IPS-20b (cell line): ENCODE measurements at regions not wholly inside any gene's neighbourhood (a gene's known extent, or its start where the extent isn't known, plus 50 kb on each side); places are given as distances from the start of the nearest gene placed in this dataset.

Experiments
- H3K27ac ChIP-seq: one replicate; pipeline ENCODE4 v1.5.1; 2013; ENCODE audit warnings: low read length
- H3K27me3 ChIP-seq: 2 replicates; pipeline ENCODE4 v1.6.1; 2013; ENCODE audit warnings: mild to moderate bottlenecking, low read length, inconsistent platforms; ENCODE audit not compliant: insufficient read depth
- H3K36me3 ChIP-seq: 2 replicates; pipeline ENCODE4 v1.6.1; 2013; ENCODE audit warnings: low read depth, mild to moderate bottlenecking, inconsistent platforms, low read length, moderate library complexity; ENCODE audit not compliant: insufficient read depth
- H3K4me1 ChIP-seq: 2 replicates; pipeline ENCODE4 v1.6.1; 2013; ENCODE audit warnings: mild to moderate bottlenecking, control low read depth, inconsistent platforms, low read length, moderate library complexity; ENCODE audit not compliant: insufficient read depth
- H3K4me3 ChIP-seq: 2 replicates; pipeline ENCODE4 v1.5.1; 2013; ENCODE audit warnings: mild to moderate bottlenecking, low read length, inconsistent platforms
- H3K9ac ChIP-seq: 2 replicates; pipeline ENCODE4 v1.6.1; 2013; ENCODE audit warnings: low read depth, mild to moderate bottlenecking, inconsistent platforms, low read length, moderate library complexity
- H3K9me3 ChIP-seq: 2 replicates; pipeline ENCODE4 v1.6.1; 2013; ENCODE audit warnings: mild to moderate bottlenecking, low read depth, low read length, inconsistent platforms; ENCODE audit not compliant: insufficient read depth

- Histone ChIP-seq H3K9me3 (no peaks in the 10 kb centered on the region), H3K27ac (no peak overlapping the region), H3K27me3 (no peaks in the 10 kb centered on the region), H3K9ac (no peak overlapping the region), H3K4me1 (peaks cover 11% of the 10 kb centered on the region), H3K36me3 (no peaks in the 10 kb centered on the region), H3K4me3 (no peak overlapping the region)
Measured at GRCh38 chr3:153744889-153745288, 376.3 kb upstream of the ARHGEF26 start.

DNA sequence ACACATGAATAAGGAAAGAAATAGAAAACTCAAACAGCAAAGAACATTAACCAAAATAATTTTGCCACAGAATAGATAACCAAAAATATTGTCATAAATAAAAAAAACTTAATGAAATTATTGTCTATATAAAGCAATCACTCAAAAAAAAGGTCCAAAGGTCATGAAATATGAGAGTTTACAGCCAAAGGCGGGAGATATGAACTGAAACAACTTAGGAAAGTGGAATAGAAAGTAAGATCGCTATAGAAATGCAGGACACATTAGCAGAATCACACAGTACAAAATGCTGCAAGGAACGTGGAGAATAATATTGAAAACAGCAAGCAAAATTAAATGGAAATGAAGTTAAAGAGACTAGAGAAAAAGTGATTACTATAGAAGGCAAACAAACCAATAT lies 375.0 kb upstream of the ARHGEF26 start:
- no peaks in the 10 kb centered on the region for H3K36me3 ChIP-seq
- H3K4me3 ChIP-seq: no peak overlapping the region
- H3K4me1 ChIP-seq: peaks cover 9% of the 10 kb centered on the region
- no peak overlapping the region for H3K9ac ChIP-seq
- no peak overlapping the region for H3K27ac ChIP-seq
- no peaks in the 10 kb centered on the region for H3K27me3 ChIP-seq
- H3K9me3 ChIP-seq: no peaks in the 10 kb centered on the region

GRCh38 chr3:153749070-153749610 lies 372.1 kb upstream of the ARHGEF26 start:
- Histone ChIP-seq H3K27me3 (no peaks in the 10 kb centered on the region), H3K4me3 (no peak overlapping the region), H3K36me3 (no peaks in the 10 kb centered on the region), H3K9me3 (no peaks in the 10 kb centered on the region), H3K9ac (no peak overlapping the region), H3K27ac (no peak overlapping the region), H3K4me1 (no peaks in the 10 kb centered on the region)

- Histone ChIP-seq H3K4me3 (no peak overlapping the region), H3K36me3 (no peaks in the 10 kb centered on the region), H3K4me1 (no peaks in the 10 kb centered on the region), H3K27ac (no peak overlapping the region), H3K9me3 (no peaks in the 10 kb centered on the region), H3K9ac (no peak overlapping the region), H3K27me3 (no peaks in the 10 kb centered on the region)
Measured at GRCh38 chr3:153752405-153753027, 368.7 kb upstream of the ARHGEF26 start.

- no peak overlapping the region for H3K4me3 ChIP-seq
- H3K4me1 ChIP-seq: no peaks in the 10 kb centered on the region
- no peaks in the 10 kb centered on the region for H3K9me3 ChIP-seq
- no peaks in the 10 kb centered on the region for H3K36me3 ChIP-seq
- H3K27me3 ChIP-seq: no peaks in the 10 kb centered on the region
- H3K9ac ChIP-seq: no peak overlapping the region
- H3K27ac ChIP-seq: no peak overlapping the region
Measured at GRCh38 chr3:153753035-153753434, 368.2 kb upstream of the ARHGEF26 start.

DNA sequence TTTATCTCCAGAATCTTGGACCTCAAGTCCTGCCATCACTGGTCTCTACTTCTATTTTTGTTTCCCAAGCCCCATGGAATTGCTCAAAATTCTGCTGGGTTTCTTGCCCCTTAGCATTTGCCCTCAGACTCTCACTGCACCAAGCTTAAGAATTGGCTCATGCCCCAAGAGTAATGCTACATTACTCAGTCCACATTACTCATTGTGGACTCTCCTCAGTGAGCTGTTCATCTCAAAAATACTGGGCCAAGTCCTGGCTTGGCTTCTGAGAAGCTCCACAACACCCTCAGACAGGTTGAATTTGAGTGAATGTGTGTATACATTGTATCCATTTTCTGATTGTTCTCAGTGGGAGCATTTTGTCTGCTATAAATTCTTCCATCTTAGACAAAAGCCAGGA lies 364.4 kb upstream of the ARHGEF26 start:
- H3K27ac ChIP-seq: no peak overlapping the region

DNA sequence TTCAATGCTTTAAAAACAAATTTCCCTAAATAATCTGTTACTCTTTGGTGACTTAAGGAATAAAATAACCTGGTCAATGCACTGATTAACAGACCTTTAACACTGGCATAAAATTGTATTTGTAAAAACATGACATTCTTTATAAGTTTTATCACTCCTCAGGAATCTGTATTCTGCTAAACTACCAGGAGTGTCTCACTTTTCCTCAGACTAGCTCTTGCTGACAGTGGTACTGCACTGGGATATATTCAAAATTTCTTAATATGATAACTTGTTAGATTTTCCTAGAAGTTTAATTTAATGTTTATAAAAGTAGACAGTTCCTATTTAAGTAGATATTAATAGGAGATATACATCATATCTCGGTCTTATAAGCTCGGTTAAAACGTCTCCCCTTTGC lies 363.4 kb upstream of the ARHGEF26 start:
- H3K4me1 ChIP-seq: no peaks in the 10 kb centered on the region
- H3K27ac ChIP-seq: no peak overlapping the region
- no peaks in the 10 kb centered on the region for H3K36me3 ChIP-seq
- no peaks in the 10 kb centered on the region for H3K9me3 ChIP-seq
- no peak overlapping the region for H3K9ac ChIP-seq
- H3K4me3 ChIP-seq: no peak overlapping the region
- no peaks in the 10 kb centered on the region for H3K27me3 ChIP-seq

More for the DNA sequence above, 364.4 kb upstream of the ARHGEF26 start:
- Histone ChIP-seq H3K36me3 (no peaks in the 10 kb centered on the region), H3K9me3 (no peaks in the 10 kb centered on the region), H3K4me3 (no peak overlapping the region), H3K9ac (no peak overlapping the region), H3K27me3 (no peaks in the 10 kb centered on the region), H3K4me1 (no peaks in the 10 kb centered on the region)

DNA sequence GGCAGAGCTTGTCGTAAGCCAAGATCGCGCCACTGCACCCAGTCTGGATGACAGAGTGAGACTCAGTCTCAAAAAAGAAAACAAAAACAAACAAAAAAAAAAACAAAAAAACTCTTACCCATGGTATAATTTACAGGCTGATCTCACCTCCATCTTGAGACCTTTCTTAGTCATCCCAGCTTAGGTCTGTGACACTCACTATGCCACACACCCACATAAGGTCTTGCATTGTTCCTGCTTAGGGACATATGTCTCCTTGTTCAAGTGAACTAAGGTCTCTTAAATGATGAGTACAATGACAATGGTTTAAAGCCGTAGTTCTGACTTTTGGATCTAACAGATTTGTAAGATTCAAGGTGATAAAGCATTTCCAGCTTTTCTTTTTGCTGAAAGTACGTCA lies 360.2 kb upstream of the ARHGEF26 start:
- no peak overlapping the region for H3K4me3 ChIP-seq
- no peak overlapping the region for H3K9ac ChIP-seq
- no peaks in the 10 kb centered on the region for H3K4me1 ChIP-seq
- H3K27ac ChIP-seq: no peak overlapping the region
- H3K36me3 ChIP-seq: no peaks in the 10 kb centered on the region
- no peaks in the 10 kb centered on the region for H3K9me3 ChIP-seq
- no peaks in the 10 kb centered on the region for H3K27me3 ChIP-seq

DNA sequence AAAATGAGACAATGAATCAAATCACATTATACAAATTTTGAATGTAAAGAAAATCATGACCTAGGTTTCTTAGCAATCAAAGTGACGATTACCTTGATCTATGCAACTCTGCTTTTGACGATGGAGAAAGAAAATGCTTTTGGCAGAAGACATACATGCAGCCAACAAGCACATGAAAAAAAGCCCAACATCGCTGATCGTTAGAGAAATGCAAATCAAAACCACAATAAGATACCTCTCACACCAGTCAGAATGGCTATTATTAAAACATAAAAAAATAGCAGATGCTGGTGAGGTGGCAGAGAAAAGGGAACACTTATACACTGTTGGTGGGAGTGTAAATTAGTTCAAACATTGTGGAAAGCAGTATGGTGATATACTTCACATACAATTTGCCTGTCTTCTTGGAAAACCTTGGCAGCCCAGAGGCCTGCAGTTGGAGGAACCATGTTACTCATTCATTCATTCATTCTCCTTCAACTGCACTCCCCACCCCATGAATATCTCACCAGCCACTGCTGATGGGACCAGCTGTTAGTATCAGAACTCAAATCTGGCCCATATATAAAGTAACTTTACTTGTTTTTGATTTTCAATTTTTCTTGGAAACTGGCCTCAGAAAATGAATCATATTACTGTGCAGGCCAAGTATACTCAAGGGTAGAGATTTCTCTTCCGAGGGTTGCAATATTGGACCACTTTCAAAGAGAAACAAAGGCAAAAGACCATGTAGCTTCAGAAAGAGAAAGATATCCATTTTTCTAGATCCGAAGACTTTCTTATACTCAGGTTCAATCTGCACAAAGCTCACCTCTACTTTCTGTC lies 358.6 kb upstream of the ARHGEF26 start:
- no peaks in the 10 kb centered on the region for H3K9me3 ChIP-seq
- no peak overlapping the region for H3K9ac ChIP-seq
- H3K36me3 ChIP-seq: no peaks in the 10 kb centered on the region
- H3K27me3 ChIP-seq: no peaks in the 10 kb centered on the region
- no peaks in the 10 kb centered on the region for H3K4me1 ChIP-seq
- H3K27ac ChIP-seq: no peak overlapping the region
- H3K4me3 ChIP-seq: no peak overlapping the region

DNA sequence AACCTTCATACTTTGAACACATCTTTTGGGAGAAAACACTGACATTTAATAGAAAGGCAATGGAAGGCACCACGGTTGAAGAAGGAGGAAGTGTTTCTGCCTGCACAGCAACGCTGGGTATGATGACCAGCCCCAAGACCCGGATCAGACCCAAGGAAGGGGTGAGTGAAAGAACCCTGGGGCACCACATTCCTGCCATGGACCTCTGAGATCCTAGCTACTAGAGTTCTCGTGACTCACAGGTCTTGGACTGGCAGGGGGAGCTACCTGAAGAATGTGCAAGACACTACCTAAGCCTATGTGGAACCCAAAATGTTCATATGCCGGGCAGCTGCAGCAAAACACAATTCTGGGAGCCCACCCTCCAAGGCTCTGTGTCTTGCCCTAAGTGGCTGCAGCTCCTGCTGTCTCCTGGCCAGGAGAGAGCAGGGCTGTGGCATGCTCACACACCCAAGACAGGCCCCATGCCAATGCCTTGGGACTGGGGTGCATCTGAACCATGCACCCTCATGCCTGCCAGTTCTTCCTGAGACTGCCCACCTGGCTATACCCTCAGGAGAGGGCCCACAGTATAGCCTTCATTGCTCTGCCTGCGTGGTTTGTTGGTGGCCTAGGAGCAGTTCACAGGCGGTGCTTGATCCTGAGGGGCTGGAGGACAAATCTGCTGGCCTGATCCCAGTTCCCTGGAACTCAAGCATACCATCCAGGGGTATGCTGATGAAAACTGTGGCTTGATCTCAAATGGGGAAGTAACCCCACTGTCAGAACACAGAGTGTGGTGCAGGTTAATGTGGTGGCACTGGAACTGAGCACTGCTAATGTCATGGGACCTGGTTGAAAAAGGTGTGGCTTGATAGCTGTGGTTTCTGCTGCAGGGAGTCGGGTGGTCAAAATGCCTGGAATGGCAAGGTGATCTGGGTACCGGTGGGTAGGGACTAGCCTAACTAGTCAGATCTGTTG lies 353.3 kb upstream of the ARHGEF26 start:
- Histone ChIP-seq H3K9me3 (no peaks in the 10 kb centered on the region), H3K4me1 (no peaks in the 10 kb centered on the region), H3K4me3 (no peak overlapping the region), H3K27me3 (no peaks in the 10 kb centered on the region), H3K36me3 (no peaks in the 10 kb centered on the region), H3K9ac (no peak overlapping the region), H3K27ac (no peak overlapping the region)
